OCI-M2 (cell line): ENCODE measurements at regions not wholly inside any gene's neighbourhood (a gene's known extent, or its start where the extent isn't known, plus 50 kb on each side); places are given as distances from the start of the nearest gene placed in this dataset.
"Not testable (repeated sequence)": the region's sequence is repeated elsewhere in the genome, so short reads cannot be mapped to it uniquely, and the experiment has no call there.

Experiments used
- DNase-seq: peaks from one replicate; lab custom pipeline; 2025; ENCODE audit not compliant: unreplicated experiment; lab: John Stamatoyannopoulos, UW

DNA sequence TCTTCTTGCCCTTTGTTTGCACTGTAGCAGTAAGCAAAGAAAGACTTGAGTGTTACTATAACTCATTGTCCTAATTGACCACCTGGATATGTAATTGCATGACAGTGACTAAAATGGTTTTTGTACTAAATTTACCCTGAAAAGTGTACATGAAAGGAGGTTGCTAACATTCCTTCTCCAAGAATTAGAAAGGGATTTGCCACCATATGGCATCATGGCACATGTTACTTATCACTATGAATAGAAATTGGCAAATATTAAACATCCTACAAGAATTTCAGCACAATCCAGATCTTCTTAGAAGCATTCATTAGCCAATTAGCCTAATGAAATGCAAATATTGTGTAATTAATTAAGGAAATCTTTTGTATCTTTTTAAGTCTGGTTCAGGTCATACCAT is 834.2 kb downstream of the STPG2 start:
- DNase-seq: no peak

DNA sequence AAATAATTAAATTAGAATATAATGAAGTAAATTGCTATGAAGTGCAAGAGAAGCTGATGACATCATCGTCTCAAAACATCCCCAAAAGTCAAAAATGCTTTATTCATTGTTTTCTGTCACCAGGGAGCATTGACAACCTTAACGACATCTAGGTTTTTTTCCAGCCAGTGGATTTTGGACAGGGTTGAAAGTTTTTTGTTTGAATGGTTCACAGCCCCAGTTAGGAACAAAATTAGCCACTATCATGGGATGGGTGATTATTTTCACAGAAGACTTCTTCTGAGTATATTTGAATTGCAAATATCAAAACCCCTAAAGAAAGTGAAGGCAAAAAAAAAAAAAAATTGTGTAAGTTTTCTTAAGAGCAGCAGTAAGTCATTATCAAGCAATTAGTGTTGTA is 826.1 kb downstream of the STPG2 start:
- no peak for DNase-seq

DNA sequence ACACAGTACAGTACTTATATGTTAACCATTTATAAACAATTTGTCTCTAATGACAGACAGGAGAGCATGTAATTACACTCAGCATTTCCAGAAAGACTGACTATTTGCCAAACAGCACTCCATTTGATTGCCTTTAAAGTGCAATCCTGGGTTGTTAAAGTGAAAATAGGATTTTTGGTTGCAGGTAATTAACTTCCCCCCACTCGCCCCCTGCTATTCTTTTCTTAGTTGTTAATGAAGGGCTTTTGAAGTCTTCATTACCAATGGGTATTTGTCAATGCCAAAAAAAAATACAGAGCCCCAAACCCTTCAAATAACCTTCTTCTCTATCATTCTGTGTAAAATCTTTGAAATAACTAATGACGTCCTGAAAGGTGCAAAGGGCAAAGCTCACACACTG is 825.6 kb downstream of the STPG2 start:
- DNase-seq: no peak

DNA sequence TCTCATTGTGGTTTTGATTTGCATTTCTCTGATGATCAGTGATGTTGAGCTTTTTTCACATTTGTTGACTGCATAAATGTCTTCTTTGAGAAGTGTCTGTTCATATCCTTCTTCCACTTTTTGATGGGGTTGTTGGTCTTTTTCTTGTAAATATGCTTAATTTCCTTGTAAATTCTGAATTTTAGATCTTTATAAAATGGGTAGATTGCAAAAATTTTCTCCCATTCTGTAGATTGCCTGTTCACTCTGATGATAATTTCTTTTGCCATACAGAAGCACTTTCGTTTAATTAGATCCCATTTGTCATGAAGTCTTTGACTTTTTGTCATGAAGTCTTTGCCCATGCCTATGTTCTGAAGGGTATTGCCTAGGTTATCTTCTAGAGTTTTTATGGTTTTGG is 817.5 kb downstream of the STPG2 start:
- not testable (repeated sequence) for DNase-seq

DNA sequence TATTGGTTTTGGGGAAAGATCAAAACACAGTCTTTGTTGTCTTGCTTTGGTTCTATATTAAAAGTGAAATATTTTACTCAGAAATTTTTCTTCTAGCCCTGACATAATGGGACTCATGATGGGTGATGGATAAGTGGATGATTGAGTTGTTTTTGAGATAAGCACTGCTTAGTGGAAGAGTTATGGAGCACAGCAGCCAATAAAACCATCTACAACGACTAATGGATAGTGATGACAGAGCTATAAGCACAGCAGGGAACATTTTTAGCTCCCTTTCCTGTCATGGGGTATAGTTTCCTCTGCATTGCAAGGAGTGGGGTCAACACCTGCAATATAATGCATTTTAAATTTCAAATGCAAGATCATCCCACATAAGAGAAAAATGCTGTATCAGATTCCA is 812.4 kb downstream of the STPG2 start:
- DNase-seq: no peak

DNA sequence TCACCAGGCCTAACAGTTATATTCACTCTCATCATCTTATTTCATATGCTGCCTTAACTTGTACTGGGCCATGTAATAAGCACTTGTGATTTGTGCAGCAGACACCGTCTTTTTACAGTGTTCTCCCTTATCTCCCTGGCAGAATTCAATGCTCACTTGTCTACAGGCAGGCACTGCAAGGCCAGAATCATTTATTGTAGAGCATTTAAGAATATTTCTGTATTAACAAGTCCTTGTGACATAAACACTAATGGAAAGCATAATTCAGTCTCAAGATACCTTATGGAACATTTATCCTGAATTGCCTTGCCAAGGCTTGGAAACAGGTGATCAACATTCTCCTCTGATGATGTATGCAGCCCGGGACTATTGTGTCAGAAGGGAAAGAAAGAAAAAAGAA is 808.9 kb downstream of the STPG2 start:
- DNase-seq: no peak

DNA sequence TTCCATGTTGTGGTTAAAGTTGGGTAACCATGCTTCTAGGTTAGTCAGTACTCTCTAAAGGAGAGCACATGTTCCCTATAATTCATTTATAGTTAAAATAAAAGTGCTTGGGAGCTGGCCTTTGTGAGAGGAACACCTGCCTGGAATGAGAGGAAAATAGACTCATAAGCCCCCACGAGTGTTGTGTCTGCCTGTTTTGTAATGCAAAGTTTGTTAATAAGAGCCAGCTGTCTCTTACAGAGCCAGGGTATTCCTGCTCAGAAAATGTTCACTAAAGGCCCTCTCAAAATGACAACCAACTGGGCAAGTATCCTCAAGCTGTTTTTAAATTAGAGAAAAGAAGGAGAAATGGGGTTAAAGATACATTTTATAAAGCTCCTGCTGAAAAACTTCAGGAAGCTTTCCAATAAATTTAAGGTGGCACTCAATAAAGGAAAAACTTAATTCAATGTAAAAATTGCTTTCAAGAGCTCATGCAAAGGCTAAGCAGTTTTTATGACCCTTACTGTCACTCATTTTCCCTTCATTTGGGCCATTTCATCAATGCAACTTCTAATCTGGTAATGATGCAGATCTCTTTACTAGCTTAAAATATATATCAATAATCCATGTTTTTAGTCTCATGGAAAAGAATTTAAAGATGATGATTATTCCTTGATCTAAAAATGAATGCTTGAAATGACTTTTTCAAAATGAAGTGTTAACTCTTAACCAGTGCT is 793.6 kb downstream of the STPG2 start:
- DNase-seq: no peak

DNA sequence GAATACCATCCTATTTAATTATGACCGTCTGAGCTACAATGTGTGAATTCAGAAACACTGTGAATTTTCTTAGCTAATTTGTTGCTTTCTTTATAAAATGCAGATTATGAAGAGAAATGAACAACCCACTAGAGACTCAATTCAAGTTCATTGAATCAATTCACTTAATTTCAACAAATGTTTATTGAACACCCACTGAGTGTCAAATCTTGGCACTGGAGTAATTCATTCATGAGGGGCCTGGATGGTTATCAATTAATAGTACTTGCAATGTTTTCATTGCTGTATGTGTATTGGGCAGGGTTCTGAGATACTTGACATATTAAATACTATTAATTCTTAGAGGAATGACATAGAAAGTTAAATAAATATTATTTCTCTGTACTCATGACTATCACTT is 789.4 kb downstream of the STPG2 start:
- no peak for DNase-seq

DNA sequence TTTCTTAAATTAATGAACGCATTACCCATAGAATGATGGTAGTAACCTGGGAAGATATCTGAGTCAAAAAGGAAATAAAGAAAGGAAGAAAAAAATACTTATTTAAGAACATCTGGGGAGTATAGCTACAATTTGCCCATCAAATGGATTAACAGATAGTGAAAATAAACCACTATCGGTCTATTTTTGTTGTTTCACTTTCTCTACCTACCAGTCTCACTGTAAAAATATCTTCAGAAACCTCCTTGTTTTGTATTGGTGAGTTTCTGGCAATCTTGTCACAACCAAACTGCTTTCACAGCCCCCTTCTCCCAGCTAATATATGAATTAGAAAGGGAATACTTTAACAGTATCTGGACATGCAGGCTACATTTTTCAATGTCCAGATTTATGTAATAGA is 783.5 kb downstream of the STPG2 start:
- DNase-seq: no peak

DNA sequence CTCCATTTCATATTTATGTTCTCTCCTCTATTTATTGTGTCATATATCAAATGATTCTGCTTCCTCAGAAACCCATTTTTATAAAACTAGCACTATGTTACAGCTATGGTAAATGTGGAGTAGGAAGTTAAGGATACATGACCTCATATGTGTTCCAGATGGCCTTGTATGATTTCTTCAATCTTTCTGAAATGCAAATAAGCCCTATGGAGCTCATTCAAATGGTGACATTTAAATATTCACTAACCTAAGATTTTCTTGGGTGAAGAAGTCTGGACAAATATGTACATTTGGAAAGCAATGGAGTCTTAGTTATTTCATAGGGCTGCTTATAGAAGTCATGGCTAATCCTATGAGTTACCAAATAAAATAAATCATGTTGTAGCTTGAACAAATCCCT is 782.5 kb downstream of the STPG2 start:
- no peak for DNase-seq

DNA sequence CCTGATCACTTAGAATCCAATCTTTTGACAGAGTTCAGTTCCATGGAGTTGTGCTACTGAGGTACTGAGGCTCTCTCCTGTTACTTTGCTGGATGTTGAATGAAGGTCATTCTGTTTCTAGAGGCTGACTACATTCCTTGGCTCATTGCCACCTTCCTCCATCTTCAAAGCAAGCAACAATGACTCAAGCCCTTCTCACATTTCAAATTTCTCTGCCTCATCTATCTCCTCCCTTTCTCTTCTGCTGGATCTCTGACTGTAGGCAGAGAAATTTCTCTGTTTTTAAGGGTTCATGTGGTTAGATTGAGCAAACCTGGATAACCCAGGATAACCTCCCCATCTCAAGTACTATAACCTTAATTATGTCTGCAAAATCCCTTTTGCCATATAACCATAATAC is 775.4 kb downstream of the STPG2 start:
- DNase-seq: no peak

DNA sequence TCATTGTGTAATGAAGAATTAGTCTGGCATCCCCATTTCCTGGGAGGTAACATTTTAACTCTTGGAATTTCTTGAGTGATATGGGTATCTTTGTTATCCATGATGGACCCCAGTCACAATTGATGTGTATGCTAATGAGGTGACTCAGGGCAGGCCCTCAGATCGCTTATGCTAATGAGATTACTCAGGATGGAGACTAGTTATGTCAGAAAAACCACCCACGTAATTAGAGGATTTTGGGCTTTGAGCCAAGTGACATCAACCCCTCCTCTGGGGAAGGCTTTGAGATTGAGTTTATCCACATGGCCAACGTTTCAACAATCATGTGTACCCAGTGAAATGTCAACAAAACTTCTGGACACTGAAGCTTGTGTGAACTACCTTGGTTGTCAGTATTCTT is 772.7 kb downstream of the STPG2 start:
- DNase-seq: no peak

DNA sequence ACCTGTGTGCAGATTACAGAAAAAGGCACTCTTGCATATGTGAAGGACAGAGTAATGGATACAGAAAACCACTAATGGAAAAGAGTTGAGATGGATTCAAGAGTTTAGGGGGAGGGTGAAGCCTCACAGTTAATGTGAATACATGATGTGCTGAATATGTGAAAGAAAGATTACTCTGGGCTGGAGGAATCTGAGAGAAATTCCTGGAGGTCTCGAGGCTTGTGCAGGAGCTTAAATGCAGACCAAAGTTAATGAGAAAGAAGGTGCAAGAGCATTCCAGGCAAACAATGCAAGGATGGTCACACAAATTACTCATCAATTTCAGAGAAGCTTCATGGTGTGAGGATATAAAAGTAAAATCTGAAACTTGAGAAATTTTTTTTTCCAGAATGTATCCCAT is 768.8 kb downstream of the STPG2 start:
- DNase-seq: no peak

DNA sequence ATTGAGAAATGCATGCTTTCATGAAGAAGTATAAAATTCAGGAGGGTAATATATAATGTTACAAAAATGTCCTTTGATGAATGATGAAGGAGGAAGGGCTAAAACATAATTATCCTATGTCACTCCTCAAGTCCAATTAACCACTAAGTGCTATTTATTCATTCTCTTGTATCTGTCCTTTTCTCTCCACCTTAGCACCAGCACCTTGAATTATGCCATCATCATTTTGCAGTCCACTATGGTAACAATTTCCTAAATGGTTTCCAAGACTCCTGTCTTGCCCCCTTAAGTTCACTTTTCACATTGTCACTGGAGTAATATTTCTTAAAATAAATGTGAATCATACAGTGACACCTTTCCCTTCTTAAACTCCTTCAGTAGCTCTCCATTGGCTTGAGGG is 756.3 kb downstream of the STPG2 start:
- DNase-seq: no peak

DNA sequence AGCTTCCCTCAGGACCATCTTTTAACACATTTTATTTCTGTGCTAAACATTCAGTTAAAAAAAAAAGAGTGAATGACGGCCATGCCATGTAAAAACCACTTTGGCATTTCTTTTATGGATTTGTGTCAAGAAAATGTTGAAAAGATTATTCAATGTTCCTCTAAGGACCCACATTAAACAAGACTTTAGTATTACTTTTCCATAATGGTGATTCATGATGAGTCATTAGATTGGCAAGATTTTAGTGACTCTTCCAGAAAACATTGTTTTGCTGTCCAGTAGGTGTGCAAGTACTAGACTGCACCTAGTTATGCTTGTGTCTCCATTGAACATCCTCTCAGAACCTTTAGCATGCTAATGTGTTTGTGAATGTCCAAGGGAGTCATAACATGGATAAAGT is 748.6 kb downstream of the STPG2 start:
- no peak for DNase-seq

DNA sequence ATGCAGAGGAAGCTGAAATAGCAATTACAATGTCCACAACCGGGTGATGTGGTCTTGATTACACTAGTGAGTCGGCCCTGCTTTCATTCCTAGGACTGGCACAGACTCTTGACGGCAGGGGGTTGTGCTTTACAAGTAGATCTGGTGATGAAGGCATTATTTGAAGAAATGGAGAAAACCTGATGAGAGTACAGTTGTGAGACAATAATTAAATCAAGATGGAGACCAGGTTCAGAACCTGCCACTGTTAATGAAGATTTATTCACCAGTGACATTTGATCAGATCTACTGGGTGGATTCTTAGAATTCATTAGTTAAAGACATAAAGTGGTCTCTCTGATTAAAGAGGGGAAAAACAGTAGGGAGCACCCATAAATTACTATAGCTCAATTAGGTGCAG is 747.2 kb downstream of the STPG2 start:
- no peak for DNase-seq

DNA sequence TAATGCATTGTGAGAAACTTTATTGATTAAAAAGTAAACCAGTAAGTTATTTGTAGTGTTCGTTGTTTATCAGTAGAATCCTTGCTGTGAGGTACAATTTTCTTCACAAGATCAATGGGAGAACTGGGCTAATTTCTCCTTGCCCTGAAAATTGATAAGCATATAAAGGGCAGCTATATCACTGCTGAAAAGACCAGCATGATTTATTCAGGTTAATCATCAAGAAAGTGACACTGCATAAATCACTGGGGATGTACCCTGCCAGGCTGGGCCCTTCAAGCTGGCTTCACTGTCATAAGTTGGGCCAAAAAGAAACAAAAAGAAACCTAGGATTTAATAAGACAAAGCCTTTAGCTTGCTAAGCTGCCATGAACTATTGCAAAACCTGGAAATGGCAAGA is 746.7 kb downstream of the STPG2 start:
- no peak for DNase-seq

DNA sequence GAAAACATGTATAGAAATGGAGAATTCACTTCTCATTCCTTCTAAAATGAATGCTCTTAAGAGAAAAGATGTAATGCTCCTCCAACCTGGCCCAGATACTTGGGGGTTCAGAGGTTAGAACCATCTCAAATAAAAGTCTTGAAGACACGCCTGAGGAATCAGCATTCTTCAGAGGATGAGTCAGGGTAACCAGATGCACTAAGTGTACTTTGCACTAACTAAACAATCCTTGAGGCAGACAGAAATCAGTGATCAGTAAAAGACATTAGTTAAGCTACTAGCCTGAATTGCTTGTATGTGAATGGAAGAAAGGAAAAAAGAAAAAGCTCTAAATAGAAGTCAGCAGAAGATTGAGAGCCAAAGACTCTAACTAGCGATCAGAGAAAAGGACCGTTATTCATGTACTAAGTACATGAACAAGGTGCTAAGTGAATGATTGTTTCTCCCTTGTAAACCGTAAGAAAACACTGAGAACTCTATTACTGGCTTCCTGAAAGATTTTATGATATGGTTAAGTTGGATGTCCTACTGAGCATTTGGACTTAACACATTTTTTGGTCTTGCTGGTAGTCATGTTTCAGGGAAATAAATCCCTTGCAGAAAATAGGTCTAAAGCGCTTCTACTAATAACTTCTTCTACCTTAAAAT is 738.3 kb downstream of the STPG2 start:
- DNase-seq: no peak

DNA sequence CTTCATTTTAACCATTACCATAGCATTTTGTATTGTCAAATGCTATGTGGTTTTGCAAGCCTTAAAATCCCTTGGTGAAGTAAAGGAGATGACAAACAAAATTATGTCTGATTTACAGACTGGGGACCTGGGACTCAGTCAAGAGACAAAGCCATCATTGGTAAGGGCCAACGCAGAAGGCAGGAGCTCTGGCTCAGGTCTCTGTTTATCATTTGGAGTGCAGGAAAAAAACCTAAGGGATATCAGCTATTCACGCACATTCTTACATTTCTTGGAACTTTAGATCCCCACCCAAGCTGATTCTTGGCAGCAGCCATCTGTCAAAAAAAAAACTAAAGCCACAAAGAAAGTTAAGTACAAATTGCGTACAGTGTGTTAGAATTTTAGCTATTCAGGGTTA is 731.9 kb downstream of the STPG2 start:
- no peak for DNase-seq

DNA sequence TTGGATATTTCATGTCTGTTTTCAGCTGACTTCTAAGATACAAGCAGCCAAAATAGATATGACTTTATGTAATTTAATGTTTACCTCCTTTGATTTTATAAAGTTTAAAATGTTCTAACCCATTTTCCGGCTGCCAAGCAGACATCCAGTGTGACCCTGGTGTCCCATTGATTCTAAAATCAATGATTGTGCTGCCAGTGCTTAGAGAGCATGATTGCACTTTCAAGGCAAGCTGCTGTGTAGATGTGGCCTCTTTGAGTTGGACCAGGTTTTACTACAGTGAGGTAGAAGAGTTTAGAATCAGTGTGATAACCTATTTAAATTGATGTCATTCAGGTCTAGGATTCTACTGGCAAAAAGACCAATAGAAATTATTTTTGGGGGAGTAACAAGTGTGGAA is 730.9 kb downstream of the STPG2 start:
- no peak for DNase-seq

DNA sequence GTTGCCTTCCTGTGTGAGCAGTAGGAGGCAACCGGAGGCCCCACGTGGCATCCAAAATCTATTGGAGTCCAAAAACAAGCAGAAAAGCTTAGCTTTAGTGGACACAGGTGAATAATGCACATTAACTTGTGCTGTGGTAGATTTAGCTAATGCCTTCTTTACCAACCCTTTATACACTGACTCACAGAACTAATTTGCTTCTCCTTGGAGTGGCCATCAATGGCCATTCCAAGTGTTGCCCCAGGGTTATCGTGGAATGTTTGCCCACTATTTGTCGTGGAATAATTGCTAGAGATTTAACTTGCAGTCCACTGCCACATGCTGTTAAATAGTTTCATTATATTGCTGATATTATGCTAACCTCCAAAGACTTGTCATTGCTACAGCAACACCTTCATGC is 729.1 kb downstream of the STPG2 start:
- DNase-seq: no peak

DNA sequence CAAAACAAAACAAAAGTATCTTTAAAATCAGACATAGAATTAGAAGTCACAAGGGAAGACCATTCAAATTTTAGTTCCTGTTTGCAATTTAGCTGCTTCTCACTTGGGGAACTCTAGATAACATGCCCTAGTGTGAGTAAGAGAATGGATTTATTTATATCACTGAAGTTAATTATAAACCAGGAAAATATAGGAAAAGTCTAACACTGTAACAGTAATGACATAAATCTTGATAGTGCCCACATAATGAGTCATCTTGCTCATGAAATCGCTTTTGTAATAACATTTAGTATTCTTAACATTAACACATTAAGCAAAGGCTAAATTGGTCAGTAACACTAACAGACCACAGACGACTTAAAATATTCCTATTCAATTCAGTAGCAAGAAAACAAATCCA is 710.7 kb downstream of the STPG2 start:
- DNase-seq: no peak
